IMR-90 (cell line): ENCODE measurements at regions not wholly inside any gene's neighbourhood (a gene's known extent, or its start where the extent isn't known, plus 50 kb on each side); places are given as distances from the start of the nearest gene placed in this dataset.

Experiments
- ATAC-seq: fragments of 200-7000 bp; cut with Tn5 transposase; 2 replicates; pipeline ENCODE4 v1.9.1; 2020; ENCODE audit warnings: low read depth, mild to moderate bottlenecking, moderate library complexity
- BruUV-seq: library from RNA; stranded (reverse); fragments of 400-500 nt; replicated peaks from 2 replicates; lab custom pipeline; 2021; lab: Mats Ljungman, UMichigan
- CTCF ChIA-PET: fragments of 300-600 bp; formaldehyde crosslinking; extraction: SDS; loops from one replicate; lab custom pipeline; 2021; ENCODE audit warnings: antibody characterized with exemption; lab: Yijun Ruan, JAX
- POLR2A ChIA-PET: fragments of 300-600 bp; sonication (Branson Sonifier 250); formaldehyde crosslinking; loops from one replicate; lab custom pipeline; 2022; ENCODE audit warnings: antibody characterized with exemption; ENCODE audit not compliant: unreplicated experiment; lab: Charles Lee
- DNase-seq: peaks from one replicate; pipeline ENCODE4 v3.0.0; 2013
- H2AFZ ChIP-seq: replicated peaks from 2 replicates; pipeline ENCODE3; 2013; ENCODE audit warnings: low read length, mild to moderate bottlenecking; ENCODE audit not compliant: poor library complexity
- H2AK5ac ChIP-seq: 2 replicates; pipeline ENCODE4 v1.6.1; 2013; ENCODE audit warnings: low read depth, low read length, inconsistent platforms
- H2AK9ac ChIP-seq: replicated peaks from 2 replicates; pipeline ENCODE3; 2013; ENCODE audit warnings: mild to moderate bottlenecking, low read depth, low read length, moderate library complexity; ENCODE audit not compliant: poor library complexity
- H2BK120ac ChIP-seq: 2 replicates; pipeline ENCODE4 v1.6.1; 2013; ENCODE audit warnings: low read depth, low read length, inconsistent platforms
- H2BK15ac ChIP-seq: 3 replicates; pipeline ENCODE4 v1.6.1; 2013; ENCODE audit warnings: low read depth, low read length, inconsistent platforms
- H2BK20ac ChIP-seq: 2 replicates; pipeline ENCODE4 v1.6.1; 2013; ENCODE audit warnings: low read depth, mild to moderate bottlenecking, inconsistent platforms, low read length, moderate library complexity
- H2BK5ac ChIP-seq: 2 replicates; pipeline ENCODE4 v1.6.1; 2013; ENCODE audit warnings: mild to moderate bottlenecking, low read depth, low read length, inconsistent platforms; ENCODE audit not compliant: poor library complexity, severe bottlenecking
- H3K14ac ChIP-seq: replicated peaks from 2 replicates; pipeline ENCODE4 v1.6.1; 2013; ENCODE audit warnings: low read depth, low read length, inconsistent platforms
- H3K18ac ChIP-seq: 2 replicates; pipeline ENCODE4 v1.6.1; 2013; ENCODE audit warnings: low read depth, low read length, control low read depth
- H3K23ac ChIP-seq: 2 replicates; pipeline ENCODE4 v1.6.1; 2013; ENCODE audit warnings: low read depth, low read length, inconsistent platforms
- H3K27ac ChIP-seq: 2 replicates; pipeline ENCODE4 v1.5.1; 2013; ENCODE audit warnings: mild to moderate bottlenecking, control low read depth, low read length; ENCODE audit not compliant: insufficient read depth
- H3K27me3 ChIP-seq: 2 replicates; pipeline ENCODE4 v1.6.1; 2013; ENCODE audit warnings: low read length; ENCODE audit not compliant: control insufficient read depth, insufficient read depth
- H3K36me3 ChIP-seq: 2 replicates; pipeline ENCODE4 v1.6.1; 2013; ENCODE audit warnings: low read length, mixed read lengths; ENCODE audit not compliant: control insufficient read depth, insufficient read depth
- H3K4ac ChIP-seq: 2 replicates; pipeline ENCODE4 v1.6.1; 2013; ENCODE audit warnings: low read depth, low read length, inconsistent platforms
- H3K4me1 ChIP-seq: 2 replicates; pipeline ENCODE4 v1.6.1; 2013; ENCODE audit warnings: low read length, mixed read lengths; ENCODE audit not compliant: control insufficient read depth, insufficient read depth
- H3K4me2 ChIP-seq: 2 replicates; pipeline ENCODE4 v1.6.1; 2013; ENCODE audit warnings: low read depth, mild to moderate bottlenecking, control low read depth, low read length, moderate library complexity
- H3K4me3 ChIP-seq: 2 replicates; pipeline ENCODE4 v1.5.1; 2013; ENCODE audit warnings: low read depth, mild to moderate bottlenecking, control low read depth, low read length, moderate library complexity; ENCODE audit not compliant: insufficient read depth
- H3K56ac ChIP-seq: 2 replicates; pipeline ENCODE4 v1.6.1; 2013; ENCODE audit warnings: low read length, inconsistent platforms; ENCODE audit not compliant: insufficient read depth; ENCODE audit errors: extremely low read depth
- H3K79me1 ChIP-seq, 2 experiments: 2 replicates each; pipeline ENCODE4 v1.6.1; 2013; ENCODE audit warnings: low read length in 2 of 2, inconsistent platforms in 1 of 2, low read depth in 1 of 2
- H3K9ac ChIP-seq: 2 replicates; pipeline ENCODE4 v1.6.1; 2013; ENCODE audit warnings: low read depth, low read length, control low read depth
- H3K9me1 ChIP-seq: 2 replicates; pipeline ENCODE4 v1.6.1; 2013; ENCODE audit warnings: low read length, inconsistent platforms; ENCODE audit not compliant: insufficient read depth
- H3K9me3 ChIP-seq: 2 replicates; pipeline ENCODE4 v1.6.1; 2013; ENCODE audit warnings: low read length; ENCODE audit not compliant: control insufficient read depth, insufficient read depth
- H4K20me1 ChIP-seq: 2 replicates; pipeline ENCODE4 v1.6.1; 2013; ENCODE audit warnings: low read length, inconsistent platforms; ENCODE audit not compliant: insufficient read depth
- H4K5ac ChIP-seq: 2 replicates; pipeline ENCODE4 v1.6.1; 2013; ENCODE audit warnings: mild to moderate bottlenecking, low read depth, low read length, control low read depth
- H4K8ac ChIP-seq, 2 experiments: 2 replicates each; pipeline ENCODE4 v1.6.1; 2013; ENCODE audit warnings: low read depth in 2 of 2, low read length in 2 of 2, control low read depth in 1 of 2, inconsistent platforms in 1 of 2
- H4K91ac ChIP-seq: 2 replicates; pipeline ENCODE4 v1.6.1; 2013; ENCODE audit warnings: low read depth, low read length, inconsistent platforms; ENCODE audit not compliant: insufficient read depth
- BHLHE40 ChIP-seq: fragments of 150-350 bp; IDR thresholded peaks from 2 replicates; pipeline ENCODE4 v1.6.1; 2016; ENCODE audit warnings: mild to moderate bottlenecking, low read depth, low read length
- CEBPB ChIP-seq: IDR thresholded peaks from 2 replicates; pipeline ENCODE4 v1.6.1; 2012; ENCODE audit warnings: low read depth, low read length, improper control_type of control experiment
- CHD1 ChIP-seq: IDR thresholded peaks from 2 replicates; pipeline ENCODE4 v1.6.1; 2012; ENCODE audit warnings: low read depth, low read length, improper control_type of control experiment
- ELK1 ChIP-seq: fragments of 150-350 bp; IDR thresholded peaks from 2 replicates; pipeline ENCODE4 v1.6.1; 2016; ENCODE audit warnings: low read depth, mild to moderate bottlenecking, low read length, moderate library complexity, borderline replicate concordance
- FOS ChIP-seq: fragments of 150-350 bp; IDR thresholded peaks from 2 replicates; pipeline ENCODE4 v1.6.1; 2016; ENCODE audit warnings: low read depth, low read length
- MAFK ChIP-seq: IDR thresholded peaks from 2 replicates; pipeline ENCODE4 v1.6.1; 2012; ENCODE audit warnings: low read depth, low read length, improper control_type of control experiment
- MAZ ChIP-seq: IDR thresholded peaks from 2 replicates; pipeline ENCODE4 v1.6.1; 2012; ENCODE audit warnings: low read depth, mild to moderate bottlenecking, low read length, improper control_type of control experiment, moderate library complexity, borderline replicate concordance
- MXI1 ChIP-seq: IDR thresholded peaks from 2 replicates; pipeline ENCODE4 v1.6.1; 2012; ENCODE audit warnings: low read depth, mild to moderate bottlenecking, low read length, moderate library complexity, borderline replicate concordance
- NFE2L2 ChIP-seq: fragments of 150-350 bp; IDR thresholded peaks from 2 replicates; pipeline ENCODE4 v1.6.1; 2016; ENCODE audit warnings: low read depth, mild to moderate bottlenecking, low read length
- POLR2A ChIP-seq: IDR thresholded peaks from 2 replicates; pipeline ENCODE4 v1.6.1; 2012; ENCODE audit warnings: mild to moderate bottlenecking, low read depth, low read length
- RAD21 ChIP-seq: IDR thresholded peaks from 2 replicates; pipeline ENCODE4 v1.6.1; 2012; ENCODE audit warnings: low read length, improper control_type of control experiment
- RCOR1 ChIP-seq: IDR thresholded peaks from 2 replicates; pipeline ENCODE4 v1.6.1; 2012; ENCODE audit warnings: mild to moderate bottlenecking, low read length, improper control_type of control experiment; ENCODE audit not compliant: insufficient replicate concordance
- RFX5 ChIP-seq: IDR thresholded peaks from 2 replicates; pipeline ENCODE4 v1.8.0; 2012; ENCODE audit warnings: low read depth, mild to moderate bottlenecking, low read length, moderate library complexity
- SMC3 ChIP-seq: fragments of 150-350 bp; IDR thresholded peaks from 2 replicates; pipeline ENCODE4 v1.6.1; 2016; ENCODE audit warnings: low read depth, mild to moderate bottlenecking, antibody characterized with exemption, low read length, moderate library complexity
- USF2 ChIP-seq: fragments of 150-350 bp; IDR thresholded peaks from 2 replicates; pipeline ENCODE4 v1.6.1; 2017; ENCODE audit warnings: mild to moderate bottlenecking, antibody characterized with exemption, low read length, low read depth
- WGBS, 2 experiments: methylation state at CpG; one replicate each; pipeline versions ENCODE4 v1.1.5 to v1.1.7; 2013; ENCODE audit warnings: missing lambda C conversion rate in 2 of 2; ENCODE audit not compliant: insufficient read length in 1 of 2; ENCODE audit errors: extremely low coverage in 2 of 2; 5-methylcytosine and 5-hydroxymethylcytosine counted together
- dilution Hi-C: fragments of 300-500 bp; cut with HindIII; formaldehyde crosslinking; loops from one replicate; pipeline ENCODE4 v1.14.3; 2018; ENCODE audit warnings: low sequenced_read_pairs; ENCODE audit not compliant: unreplicated experiment
- in situ Hi-C: fragments of 300-500 bp; cut with MboI; formaldehyde crosslinking; loops from 3 replicates; pipeline ENCODE4 v1.14.3; 2019; ENCODE audit warnings: low sequenced_read_pairs, inconsistent platforms, mixed read lengths
- intact Hi-C: fragments of 100-400 bp; cut with micrococcal nuclease; formaldehyde crosslinking; loops from 2 replicates; pipeline ENCODE4 v1.10.0; 2022
- TF ChIP-seq, protein P1 (sequence below): conservative IDR thresholded peaks from 2 replicates; pipeline ENCODE4 v1.5.1; 2012; ENCODE audit warnings: mild to moderate bottlenecking, low read depth, low read length, improper control_type of control experiment

- Histone ChIP-seq H2BK5ac (no peak overlapping the region), H2AFZ (no peak overlapping the region), H3K9ac (no peak overlapping the region), H3K4me2 (no peak overlapping the region), H2AK9ac (no peak overlapping the region), H4K91ac (no peak overlapping the region), H3K56ac (no peak overlapping the region), H3K36me3 (no peaks in the 10 kb centered on the region), H4K5ac (no peak overlapping the region), H4K8ac (no peak overlapping the region), H3K18ac (no peak overlapping the region), H3K4ac (no peak overlapping the region), H2AK5ac (no peak overlapping the region), H3K9me3 (no peaks in the 10 kb centered on the region), H3K4me1 (no peaks in the 10 kb centered on the region), H3K14ac (no peak overlapping the region), H3K27ac (no peak overlapping the region), H4K20me1 (no peaks in the 10 kb centered on the region), H3K79me1 (no peaks in the 10 kb centered on the region), H3K9me1 (no peaks in the 10 kb centered on the region), H3K27me3 (no peaks in the 10 kb centered on the region), H3K23ac (no peak overlapping the region), H2BK120ac (no peak overlapping the region), H3K4me3 (no peak overlapping the region), H2BK15ac (no peak overlapping the region), H2BK20ac (no peak overlapping the region)
- intact Hi-C loops: no loop called here
- no peak for TF ChIP-seq POLR2A
- TF ChIP-seq RFX5: no peak
- no peak for TF ChIP-seq RCOR1
- no peak for TF ChIP-seq SMC3
- TF ChIP-seq MXI1: no peak
- no peak for TF ChIP-seq RAD21
- TF ChIP-seq CEBPB: no peak
- TF ChIP-seq ELK1: no peak
- no peak for TF ChIP-seq USF2
- TF ChIP-seq CHD1: no peak
- no peak for TF ChIP-seq BHLHE40
- no peak for TF ChIP-seq MAZ
- TF ChIP-seq FOS: no peak
- TF ChIP-seq, protein P1, sequence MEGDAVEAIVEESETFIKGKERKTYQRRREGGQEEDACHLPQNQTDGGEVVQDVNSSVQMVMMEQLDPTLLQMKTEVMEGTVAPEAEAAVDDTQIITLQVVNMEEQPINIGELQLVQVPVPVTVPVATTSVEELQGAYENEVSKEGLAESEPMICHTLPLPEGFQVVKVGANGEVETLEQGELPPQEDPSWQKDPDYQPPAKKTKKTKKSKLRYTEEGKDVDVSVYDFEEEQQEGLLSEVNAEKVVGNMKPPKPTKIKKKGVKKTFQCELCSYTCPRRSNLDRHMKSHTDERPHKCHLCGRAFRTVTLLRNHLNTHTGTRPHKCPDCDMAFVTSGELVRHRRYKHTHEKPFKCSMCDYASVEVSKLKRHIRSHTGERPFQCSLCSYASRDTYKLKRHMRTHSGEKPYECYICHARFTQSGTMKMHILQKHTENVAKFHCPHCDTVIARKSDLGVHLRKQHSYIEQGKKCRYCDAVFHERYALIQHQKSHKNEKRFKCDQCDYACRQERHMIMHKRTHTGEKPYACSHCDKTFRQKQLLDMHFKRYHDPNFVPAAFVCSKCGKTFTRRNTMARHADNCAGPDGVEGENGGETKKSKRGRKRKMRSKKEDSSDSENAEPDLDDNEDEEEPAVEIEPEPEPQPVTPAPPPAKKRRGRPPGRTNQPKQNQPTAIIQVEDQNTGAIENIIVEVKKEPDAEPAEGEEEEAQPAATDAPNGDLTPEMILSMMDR: no peak
- no peak for TF ChIP-seq NFE2L2
- no peak for TF ChIP-seq MAFK
- no CpG with 5 or more reads among the region's 2 CpGs for WGBS, 2 experiments
- in situ Hi-C loops: no loop called here
- DNase-seq (no peak), ATAC-seq (no peak)
- dilution Hi-C loops: no loop called here
- ChIA-PET POLR2A (no interaction called here), CTCF (no interaction called here)
- BruUV-seq: no TSS peak
These were observed 297.7 kb downstream of the DHX35 start for GRCh38 chr20:39259808-39260207.
